ENCODE measurements at regions not wholly inside any gene's neighbourhood (a gene's known extent, or its start where the extent isn't known, plus 50 kb on each side); places are given as distances from the start of the nearest gene placed in this dataset.

DNA sequence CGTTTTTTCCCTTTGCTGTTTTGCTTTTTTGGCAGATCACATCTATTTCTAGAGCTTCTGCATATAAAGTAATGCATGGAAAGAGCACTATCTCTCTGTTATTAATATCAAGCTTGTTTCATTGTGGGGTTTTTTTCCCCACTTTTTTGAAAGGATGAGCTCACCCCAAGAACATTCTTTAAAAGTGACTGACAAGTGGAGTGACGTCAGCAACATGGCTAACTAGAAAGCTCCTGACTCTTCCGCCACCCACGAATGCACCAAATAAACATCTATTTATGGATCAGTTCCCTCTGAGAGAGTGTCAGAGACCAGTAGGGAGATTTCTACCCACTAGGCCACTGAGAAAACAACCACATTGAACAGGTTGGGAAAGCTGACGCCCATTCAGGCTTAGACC, 445.4 kb downstream of the GALC start (continued):
- TF ChIP-seq, protein P1, sequence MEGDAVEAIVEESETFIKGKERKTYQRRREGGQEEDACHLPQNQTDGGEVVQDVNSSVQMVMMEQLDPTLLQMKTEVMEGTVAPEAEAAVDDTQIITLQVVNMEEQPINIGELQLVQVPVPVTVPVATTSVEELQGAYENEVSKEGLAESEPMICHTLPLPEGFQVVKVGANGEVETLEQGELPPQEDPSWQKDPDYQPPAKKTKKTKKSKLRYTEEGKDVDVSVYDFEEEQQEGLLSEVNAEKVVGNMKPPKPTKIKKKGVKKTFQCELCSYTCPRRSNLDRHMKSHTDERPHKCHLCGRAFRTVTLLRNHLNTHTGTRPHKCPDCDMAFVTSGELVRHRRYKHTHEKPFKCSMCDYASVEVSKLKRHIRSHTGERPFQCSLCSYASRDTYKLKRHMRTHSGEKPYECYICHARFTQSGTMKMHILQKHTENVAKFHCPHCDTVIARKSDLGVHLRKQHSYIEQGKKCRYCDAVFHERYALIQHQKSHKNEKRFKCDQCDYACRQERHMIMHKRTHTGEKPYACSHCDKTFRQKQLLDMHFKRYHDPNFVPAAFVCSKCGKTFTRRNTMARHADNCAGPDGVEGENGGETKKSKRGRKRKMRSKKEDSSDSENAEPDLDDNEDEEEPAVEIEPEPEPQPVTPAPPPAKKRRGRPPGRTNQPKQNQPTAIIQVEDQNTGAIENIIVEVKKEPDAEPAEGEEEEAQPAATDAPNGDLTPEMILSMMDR (IDR thresholded peaks at IDR 0.05; ENCODE audit: low read depth, low read length, missing input control) = no peak
- no peak for TF ChIP-seq NR2F2 (IDR thresholded peaks at IDR 0.05)
- no peak for TF ChIP-seq RXRA (IDR thresholded peaks at IDR 0.05)
- TF ChIP-seq, protein P2, sequence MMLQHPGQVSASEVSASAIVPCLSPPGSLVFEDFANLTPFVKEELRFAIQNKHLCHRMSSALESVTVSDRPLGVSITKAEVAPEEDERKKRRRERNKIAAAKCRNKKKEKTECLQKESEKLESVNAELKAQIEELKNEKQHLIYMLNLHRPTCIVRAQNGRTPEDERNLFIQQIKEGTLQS (IDR thresholded peaks at IDR 0.05) = no peak
- TF ChIP-seq, protein P3, sequence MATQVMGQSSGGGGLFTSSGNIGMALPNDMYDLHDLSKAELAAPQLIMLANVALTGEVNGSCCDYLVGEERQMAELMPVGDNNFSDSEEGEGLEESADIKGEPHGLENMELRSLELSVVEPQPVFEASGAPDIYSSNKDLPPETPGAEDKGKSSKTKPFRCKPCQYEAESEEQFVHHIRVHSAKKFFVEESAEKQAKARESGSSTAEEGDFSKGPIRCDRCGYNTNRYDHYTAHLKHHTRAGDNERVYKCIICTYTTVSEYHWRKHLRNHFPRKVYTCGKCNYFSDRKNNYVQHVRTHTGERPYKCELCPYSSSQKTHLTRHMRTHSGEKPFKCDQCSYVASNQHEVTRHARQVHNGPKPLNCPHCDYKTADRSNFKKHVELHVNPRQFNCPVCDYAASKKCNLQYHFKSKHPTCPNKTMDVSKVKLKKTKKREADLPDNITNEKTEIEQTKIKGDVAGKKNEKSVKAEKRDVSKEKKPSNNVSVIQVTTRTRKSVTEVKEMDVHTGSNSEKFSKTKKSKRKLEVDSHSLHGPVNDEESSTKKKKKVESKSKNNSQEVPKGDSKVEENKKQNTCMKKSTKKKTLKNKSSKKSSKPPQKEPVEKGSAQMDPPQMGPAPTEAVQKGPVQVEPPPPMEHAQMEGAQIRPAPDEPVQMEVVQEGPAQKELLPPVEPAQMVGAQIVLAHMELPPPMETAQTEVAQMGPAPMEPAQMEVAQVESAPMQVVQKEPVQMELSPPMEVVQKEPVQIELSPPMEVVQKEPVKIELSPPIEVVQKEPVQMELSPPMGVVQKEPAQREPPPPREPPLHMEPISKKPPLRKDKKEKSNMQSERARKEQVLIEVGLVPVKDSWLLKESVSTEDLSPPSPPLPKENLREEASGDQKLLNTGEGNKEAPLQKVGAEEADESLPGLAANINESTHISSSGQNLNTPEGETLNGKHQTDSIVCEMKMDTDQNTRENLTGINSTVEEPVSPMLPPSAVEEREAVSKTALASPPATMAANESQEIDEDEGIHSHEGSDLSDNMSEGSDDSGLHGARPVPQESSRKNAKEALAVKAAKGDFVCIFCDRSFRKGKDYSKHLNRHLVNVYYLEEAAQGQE (IDR thresholded peaks at IDR 0.05) = no peak
- TF ChIP-seq, protein P4, sequence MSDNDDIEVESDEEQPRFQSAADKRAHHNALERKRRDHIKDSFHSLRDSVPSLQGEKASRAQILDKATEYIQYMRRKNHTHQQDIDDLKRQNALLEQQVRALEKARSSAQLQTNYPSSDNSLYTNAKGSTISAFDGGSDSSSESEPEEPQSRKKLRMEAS (IDR thresholded peaks at IDR 0.05) = no peak
- TF ChIP-seq EGR1 (IDR thresholded peaks at IDR 0.05; ENCODE audit: low read depth in 2 of 2) = no peak
- TF ChIP-seq RAD21 (IDR thresholded peaks at IDR 0.05) = no peak

DNA sequence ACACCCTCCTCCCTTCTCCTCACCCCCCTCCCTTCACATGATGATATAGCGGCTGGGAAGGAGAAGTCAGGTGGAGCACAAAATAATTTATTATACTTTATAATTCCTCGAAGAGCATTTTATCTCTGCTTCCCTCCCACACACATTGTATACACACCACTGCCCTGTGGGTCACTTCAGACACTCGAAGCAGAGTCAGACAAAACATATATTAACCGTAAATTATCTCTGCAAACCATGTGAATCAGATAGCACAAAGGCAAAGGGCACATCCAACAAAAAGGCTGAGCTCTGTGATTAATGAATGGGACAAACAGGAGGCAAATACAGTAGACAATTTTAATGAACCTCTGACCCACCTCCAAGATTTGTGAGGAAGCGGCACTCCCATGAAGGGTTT, 450.7 kb downstream of the GALC start:
- H3K36me3 ChIP-seq (ENCODE audit: control insufficient read depth in 4 of 4, insufficient read depth in 3 of 4, low read depth in 1 of 4, low read length in 3 of 4) = no peaks in the 10 kb centered on the region
- no peaks in the 10 kb centered on the region for H3K9me3 ChIP-seq (ENCODE audit: control insufficient read depth in 4 of 4, low read length in 3 of 4)
- no peak overlapping the region for H3K4me3 ChIP-seq (ENCODE audit: low read depth in 1 of 3, low read length in 3 of 3)
- H3K9ac ChIP-seq (ENCODE audit: low read depth in 1 of 2, low read length in 2 of 2) = no peak overlapping the region
- DNase-seq (ENCODE audit: low spot score) = no peak
- WGBS = 53% methylated on average over 5 of the region's 5 CpGs
- no peaks in the 10 kb centered on the region for H3K27me3 ChIP-seq (ENCODE audit: control insufficient read depth in 4 of 4, insufficient read depth in 4 of 4, low read length in 3 of 4)
- H3K27ac ChIP-seq (ENCODE audit: low read depth in 1 of 2, low read length in 2 of 2) = no peak overlapping the region
- H3K4me1 ChIP-seq (ENCODE audit: control insufficient read depth in 4 of 4, insufficient read depth in 4 of 4, low read length in 3 of 4) = no peaks in the 10 kb centered on the region
- TF ChIP-seq YY1 (IDR thresholded peaks at IDR 0.05) = no peak
- TF ChIP-seq, protein P5, sequence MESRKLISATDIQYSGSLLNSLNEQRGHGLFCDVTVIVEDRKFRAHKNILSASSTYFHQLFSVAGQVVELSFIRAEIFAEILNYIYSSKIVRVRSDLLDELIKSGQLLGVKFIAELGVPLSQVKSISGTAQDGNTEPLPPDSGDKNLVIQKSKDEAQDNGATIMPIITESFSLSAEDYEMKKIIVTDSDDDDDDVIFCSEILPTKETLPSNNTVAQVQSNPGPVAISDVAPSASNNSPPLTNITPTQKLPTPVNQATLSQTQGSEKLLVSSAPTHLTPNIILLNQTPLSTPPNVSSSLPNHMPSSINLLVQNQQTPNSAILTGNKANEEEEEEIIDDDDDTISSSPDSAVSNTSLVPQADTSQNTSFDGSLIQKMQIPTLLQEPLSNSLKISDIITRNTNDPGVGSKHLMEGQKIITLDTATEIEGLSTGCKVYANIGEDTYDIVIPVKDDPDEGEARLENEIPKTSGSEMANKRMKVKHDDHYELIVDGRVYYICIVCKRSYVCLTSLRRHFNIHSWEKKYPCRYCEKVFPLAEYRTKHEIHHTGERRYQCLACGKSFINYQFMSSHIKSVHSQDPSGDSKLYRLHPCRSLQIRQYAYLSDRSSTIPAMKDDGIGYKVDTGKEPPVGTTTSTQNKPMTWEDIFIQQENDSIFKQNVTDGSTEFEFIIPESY (IDR thresholded peaks at IDR 0.05) = no peak
- no peak for TF ChIP-seq GABPA (IDR thresholded peaks at IDR 0.05 in 1 of 2, conservative IDR thresholded peaks at IDR 0.05 in 1 of 2)
- no peak for TF ChIP-seq JUND (IDR thresholded peaks at IDR 0.05)
- TF ChIP-seq, protein P4 (IDR thresholded peaks at IDR 0.05) = no peak
- TF ChIP-seq FOXA2 (IDR thresholded peaks at IDR 0.05) = no peak
- TF ChIP-seq HNF4G (IDR thresholded peaks at IDR 0.05) = no peak
- TF ChIP-seq EGR1 (IDR thresholded peaks at IDR 0.05; ENCODE audit: low read depth in 2 of 2) = no peak
- TF ChIP-seq RAD21 (IDR thresholded peaks at IDR 0.05) = no peak
- TF ChIP-seq, protein P2 (IDR thresholded peaks at IDR 0.05) = no peak
- TF ChIP-seq, protein P3 (IDR thresholded peaks at IDR 0.05) = no peak
- TF ChIP-seq RXRA (IDR thresholded peaks at IDR 0.05) = no peak
- TF ChIP-seq FOXA1 (IDR thresholded peaks at IDR 0.05) = no peak
- TF ChIP-seq, protein P1 (IDR thresholded peaks at IDR 0.05; ENCODE audit: low read depth, low read length, missing input control) = no peak
- no peak for TF ChIP-seq SP1 (IDR thresholded peaks at IDR 0.05)
- no peak for TF ChIP-seq NR2F2 (IDR thresholded peaks at IDR 0.05)
- TF ChIP-seq TAF1 (conservative IDR thresholded peaks at IDR 0.05) = no peak
- TF ChIP-seq HNF4A (conservative IDR thresholded peaks at IDR 0.05) = no peak
